IMR-90 (cell line): ENCODE measurements at regions not wholly inside any gene's neighbourhood (a gene's known extent, or its start where the extent isn't known, plus 50 kb on each side); places are given as distances from the start of the nearest gene placed in this dataset.

Experiments
- ATAC-seq: fragments of 200-7000 bp; cut with Tn5 transposase; 2 replicates; pipeline ENCODE4 v1.9.1; 2020; ENCODE audit warnings: low read depth, mild to moderate bottlenecking, moderate library complexity
- BruUV-seq: library from RNA; stranded (reverse); fragments of 400-500 nt; replicated peaks from 2 replicates; lab custom pipeline; 2021; lab: Mats Ljungman, UMichigan
- CTCF ChIA-PET: fragments of 300-600 bp; formaldehyde crosslinking; extraction: SDS; loops from one replicate; lab custom pipeline; 2021; ENCODE audit warnings: antibody characterized with exemption; lab: Yijun Ruan, JAX
- POLR2A ChIA-PET: fragments of 300-600 bp; sonication (Branson Sonifier 250); formaldehyde crosslinking; loops from one replicate; lab custom pipeline; 2022; ENCODE audit warnings: antibody characterized with exemption; ENCODE audit not compliant: unreplicated experiment; lab: Charles Lee
- DNase-seq: peaks from one replicate; pipeline ENCODE4 v3.0.0; 2013
- H2AFZ ChIP-seq: replicated peaks from 2 replicates; pipeline ENCODE3; 2013; ENCODE audit warnings: low read length, mild to moderate bottlenecking; ENCODE audit not compliant: poor library complexity
- H2AK5ac ChIP-seq: 2 replicates; pipeline ENCODE4 v1.6.1; 2013; ENCODE audit warnings: low read depth, low read length, inconsistent platforms
- H2AK9ac ChIP-seq: replicated peaks from 2 replicates; pipeline ENCODE3; 2013; ENCODE audit warnings: mild to moderate bottlenecking, low read depth, low read length, moderate library complexity; ENCODE audit not compliant: poor library complexity
- H2BK120ac ChIP-seq: 2 replicates; pipeline ENCODE4 v1.6.1; 2013; ENCODE audit warnings: low read depth, low read length, inconsistent platforms
- H2BK15ac ChIP-seq: 3 replicates; pipeline ENCODE4 v1.6.1; 2013; ENCODE audit warnings: low read depth, low read length, inconsistent platforms
- H2BK20ac ChIP-seq: 2 replicates; pipeline ENCODE4 v1.6.1; 2013; ENCODE audit warnings: low read depth, mild to moderate bottlenecking, inconsistent platforms, low read length, moderate library complexity
- H2BK5ac ChIP-seq: 2 replicates; pipeline ENCODE4 v1.6.1; 2013; ENCODE audit warnings: mild to moderate bottlenecking, low read depth, low read length, inconsistent platforms; ENCODE audit not compliant: poor library complexity, severe bottlenecking
- H3K14ac ChIP-seq: replicated peaks from 2 replicates; pipeline ENCODE4 v1.6.1; 2013; ENCODE audit warnings: low read depth, low read length, inconsistent platforms
- H3K18ac ChIP-seq: 2 replicates; pipeline ENCODE4 v1.6.1; 2013; ENCODE audit warnings: low read depth, low read length, control low read depth
- H3K23ac ChIP-seq: 2 replicates; pipeline ENCODE4 v1.6.1; 2013; ENCODE audit warnings: low read depth, low read length, inconsistent platforms
- H3K27ac ChIP-seq: 2 replicates; pipeline ENCODE4 v1.5.1; 2013; ENCODE audit warnings: mild to moderate bottlenecking, control low read depth, low read length; ENCODE audit not compliant: insufficient read depth
- H3K27me3 ChIP-seq: 2 replicates; pipeline ENCODE4 v1.6.1; 2013; ENCODE audit warnings: low read length; ENCODE audit not compliant: control insufficient read depth, insufficient read depth
- H3K36me3 ChIP-seq: 2 replicates; pipeline ENCODE4 v1.6.1; 2013; ENCODE audit warnings: low read length, mixed read lengths; ENCODE audit not compliant: control insufficient read depth, insufficient read depth
- H3K4ac ChIP-seq: 2 replicates; pipeline ENCODE4 v1.6.1; 2013; ENCODE audit warnings: low read depth, low read length, inconsistent platforms
- H3K4me1 ChIP-seq: 2 replicates; pipeline ENCODE4 v1.6.1; 2013; ENCODE audit warnings: low read length, mixed read lengths; ENCODE audit not compliant: control insufficient read depth, insufficient read depth
- H3K4me2 ChIP-seq: 2 replicates; pipeline ENCODE4 v1.6.1; 2013; ENCODE audit warnings: low read depth, mild to moderate bottlenecking, control low read depth, low read length, moderate library complexity
- H3K4me3 ChIP-seq: 2 replicates; pipeline ENCODE4 v1.5.1; 2013; ENCODE audit warnings: low read depth, mild to moderate bottlenecking, control low read depth, low read length, moderate library complexity; ENCODE audit not compliant: insufficient read depth
- H3K56ac ChIP-seq: 2 replicates; pipeline ENCODE4 v1.6.1; 2013; ENCODE audit warnings: low read length, inconsistent platforms; ENCODE audit not compliant: insufficient read depth; ENCODE audit errors: extremely low read depth
- H3K79me1 ChIP-seq, 2 experiments: 2 replicates each; pipeline ENCODE4 v1.6.1; 2013; ENCODE audit warnings: low read length in 2 of 2, inconsistent platforms in 1 of 2, low read depth in 1 of 2
- H3K9ac ChIP-seq: 2 replicates; pipeline ENCODE4 v1.6.1; 2013; ENCODE audit warnings: low read depth, low read length, control low read depth
- H3K9me1 ChIP-seq: 2 replicates; pipeline ENCODE4 v1.6.1; 2013; ENCODE audit warnings: low read length, inconsistent platforms; ENCODE audit not compliant: insufficient read depth
- H3K9me3 ChIP-seq: 2 replicates; pipeline ENCODE4 v1.6.1; 2013; ENCODE audit warnings: low read length; ENCODE audit not compliant: control insufficient read depth, insufficient read depth
- H4K20me1 ChIP-seq: 2 replicates; pipeline ENCODE4 v1.6.1; 2013; ENCODE audit warnings: low read length, inconsistent platforms; ENCODE audit not compliant: insufficient read depth
- H4K5ac ChIP-seq: 2 replicates; pipeline ENCODE4 v1.6.1; 2013; ENCODE audit warnings: mild to moderate bottlenecking, low read depth, low read length, control low read depth
- H4K8ac ChIP-seq, 2 experiments: 2 replicates each; pipeline ENCODE4 v1.6.1; 2013; ENCODE audit warnings: low read depth in 2 of 2, low read length in 2 of 2, control low read depth in 1 of 2, inconsistent platforms in 1 of 2
- H4K91ac ChIP-seq: 2 replicates; pipeline ENCODE4 v1.6.1; 2013; ENCODE audit warnings: low read depth, low read length, inconsistent platforms; ENCODE audit not compliant: insufficient read depth
- BHLHE40 ChIP-seq: fragments of 150-350 bp; IDR thresholded peaks from 2 replicates; pipeline ENCODE4 v1.6.1; 2016; ENCODE audit warnings: mild to moderate bottlenecking, low read depth, low read length
- CEBPB ChIP-seq: IDR thresholded peaks from 2 replicates; pipeline ENCODE4 v1.6.1; 2012; ENCODE audit warnings: low read depth, low read length, improper control_type of control experiment
- CHD1 ChIP-seq: IDR thresholded peaks from 2 replicates; pipeline ENCODE4 v1.6.1; 2012; ENCODE audit warnings: low read depth, low read length, improper control_type of control experiment
- CTCF ChIP-seq: conservative IDR thresholded peaks from 2 replicates; pipeline ENCODE4 v1.5.1; 2012; ENCODE audit warnings: mild to moderate bottlenecking, low read depth, low read length, improper control_type of control experiment
- ELK1 ChIP-seq: fragments of 150-350 bp; IDR thresholded peaks from 2 replicates; pipeline ENCODE4 v1.6.1; 2016; ENCODE audit warnings: low read depth, mild to moderate bottlenecking, low read length, moderate library complexity, borderline replicate concordance
- FOS ChIP-seq: fragments of 150-350 bp; IDR thresholded peaks from 2 replicates; pipeline ENCODE4 v1.6.1; 2016; ENCODE audit warnings: low read depth, low read length
- MAFK ChIP-seq: IDR thresholded peaks from 2 replicates; pipeline ENCODE4 v1.6.1; 2012; ENCODE audit warnings: low read depth, low read length, improper control_type of control experiment
- MAZ ChIP-seq: IDR thresholded peaks from 2 replicates; pipeline ENCODE4 v1.6.1; 2012; ENCODE audit warnings: low read depth, mild to moderate bottlenecking, low read length, improper control_type of control experiment, moderate library complexity, borderline replicate concordance
- MXI1 ChIP-seq: IDR thresholded peaks from 2 replicates; pipeline ENCODE4 v1.6.1; 2012; ENCODE audit warnings: low read depth, mild to moderate bottlenecking, low read length, moderate library complexity, borderline replicate concordance
- NFE2L2 ChIP-seq: fragments of 150-350 bp; IDR thresholded peaks from 2 replicates; pipeline ENCODE4 v1.6.1; 2016; ENCODE audit warnings: low read depth, mild to moderate bottlenecking, low read length
- POLR2A ChIP-seq: IDR thresholded peaks from 2 replicates; pipeline ENCODE4 v1.6.1; 2012; ENCODE audit warnings: mild to moderate bottlenecking, low read depth, low read length
- RAD21 ChIP-seq: IDR thresholded peaks from 2 replicates; pipeline ENCODE4 v1.6.1; 2012; ENCODE audit warnings: low read length, improper control_type of control experiment
- RCOR1 ChIP-seq: IDR thresholded peaks from 2 replicates; pipeline ENCODE4 v1.6.1; 2012; ENCODE audit warnings: mild to moderate bottlenecking, low read length, improper control_type of control experiment; ENCODE audit not compliant: insufficient replicate concordance
- RFX5 ChIP-seq: IDR thresholded peaks from 2 replicates; pipeline ENCODE4 v1.8.0; 2012; ENCODE audit warnings: low read depth, mild to moderate bottlenecking, low read length, moderate library complexity
- SMC3 ChIP-seq: fragments of 150-350 bp; IDR thresholded peaks from 2 replicates; pipeline ENCODE4 v1.6.1; 2016; ENCODE audit warnings: low read depth, mild to moderate bottlenecking, antibody characterized with exemption, low read length, moderate library complexity
- USF2 ChIP-seq: fragments of 150-350 bp; IDR thresholded peaks from 2 replicates; pipeline ENCODE4 v1.6.1; 2017; ENCODE audit warnings: mild to moderate bottlenecking, antibody characterized with exemption, low read length, low read depth
- WGBS, 2 experiments: methylation state at CpG; one replicate each; pipeline versions ENCODE4 v1.1.5 to v1.1.7; 2013; ENCODE audit warnings: missing lambda C conversion rate in 2 of 2; ENCODE audit not compliant: insufficient read length in 1 of 2; ENCODE audit errors: extremely low coverage in 2 of 2; 5-methylcytosine and 5-hydroxymethylcytosine counted together
- dilution Hi-C: fragments of 300-500 bp; cut with HindIII; formaldehyde crosslinking; loops from one replicate; pipeline ENCODE4 v1.14.3; 2018; ENCODE audit warnings: low sequenced_read_pairs; ENCODE audit not compliant: unreplicated experiment
- in situ Hi-C: fragments of 300-500 bp; cut with MboI; formaldehyde crosslinking; loops from 3 replicates; pipeline ENCODE4 v1.14.3; 2019; ENCODE audit warnings: low sequenced_read_pairs, inconsistent platforms, mixed read lengths
- intact Hi-C: fragments of 100-400 bp; cut with micrococcal nuclease; formaldehyde crosslinking; loops from 2 replicates; pipeline ENCODE4 v1.10.0; 2022

GRCh38 chr1:37174876-37175275 lies 140.6 kb upstream of the GRIK3 start:
- H2AK5ac ChIP-seq, result no peak overlapping the region
- H2BK20ac ChIP-seq, result no peak overlapping the region
- H2AK9ac ChIP-seq, result no peak overlapping the region
- no peak overlapping the region for H2AFZ ChIP-seq
- no peak overlapping the region for H4K91ac ChIP-seq
- H3K9ac ChIP-seq, result no peak overlapping the region
- H4K5ac ChIP-seq, result no peak overlapping the region
- POLR2A ChIA-PET, result no interaction called here
- H4K20me1 ChIP-seq, result no peaks in the 10 kb centered on the region
- no peak for TF ChIP-seq RFX5
- no peak for TF ChIP-seq FOS
- TF ChIP-seq MAZ, result no peak
- no peak for TF ChIP-seq RAD21
- TF ChIP-seq CHD1, result no peak
- no peak for TF ChIP-seq ELK1
- no peak for TF ChIP-seq NFE2L2
- TF ChIP-seq CEBPB, result no peak
- no peak for TF ChIP-seq POLR2A
- no peak for TF ChIP-seq USF2
- TF ChIP-seq CTCF, result no peak
- no peak for TF ChIP-seq RCOR1
- TF ChIP-seq BHLHE40, result no peak
- no peak for TF ChIP-seq MAFK
- no peak for TF ChIP-seq MXI1
- TF ChIP-seq SMC3, result no peak
- dilution Hi-C loops, result no loop called here
- ATAC-seq, result no peak
- no peaks in the 10 kb centered on the region for H3K9me1 ChIP-seq
- H3K36me3 ChIP-seq, result no peaks in the 10 kb centered on the region
- no peak overlapping the region for H3K4ac ChIP-seq
- H4K8ac ChIP-seq, result no peak overlapping the region
- no peak overlapping the region for H3K4me2 ChIP-seq
- H2BK5ac ChIP-seq, result no peak overlapping the region
- no peak overlapping the region for H3K27ac ChIP-seq
- H3K4me3 ChIP-seq, result no peak overlapping the region
- H3K9me3 ChIP-seq, result no peaks in the 10 kb centered on the region; the same call in 1 of the 2 replicates
- no TSS peak for BruUV-seq
- H3K4me1 ChIP-seq, result no peaks in the 10 kb centered on the region
- no peak for DNase-seq
- CTCF ChIA-PET, result no interaction called here
- in situ Hi-C loops, result no loop called here
- no peak overlapping the region for H3K14ac ChIP-seq
- H2BK120ac ChIP-seq, result no peak overlapping the region
- no peak overlapping the region for H3K56ac ChIP-seq
- no peak overlapping the region for H3K18ac ChIP-seq
- H3K79me1 ChIP-seq, result no peaks in the 10 kb centered on the region
- H2BK15ac ChIP-seq, result no peak overlapping the region
- no peaks in the 10 kb centered on the region for H3K27me3 ChIP-seq
- intact Hi-C loops, result no loop called here
- no CpG with 5 or more reads among the region's 2 CpGs for WGBS, 2 experiments
- H3K23ac ChIP-seq, result no peak overlapping the region
